ENCODE measurements at regions not wholly inside any gene's neighbourhood (a gene's known extent, or its start where the extent isn't known, plus 50 kb on each side); places are given as distances from the start of the nearest gene placed in this dataset.

DNA sequence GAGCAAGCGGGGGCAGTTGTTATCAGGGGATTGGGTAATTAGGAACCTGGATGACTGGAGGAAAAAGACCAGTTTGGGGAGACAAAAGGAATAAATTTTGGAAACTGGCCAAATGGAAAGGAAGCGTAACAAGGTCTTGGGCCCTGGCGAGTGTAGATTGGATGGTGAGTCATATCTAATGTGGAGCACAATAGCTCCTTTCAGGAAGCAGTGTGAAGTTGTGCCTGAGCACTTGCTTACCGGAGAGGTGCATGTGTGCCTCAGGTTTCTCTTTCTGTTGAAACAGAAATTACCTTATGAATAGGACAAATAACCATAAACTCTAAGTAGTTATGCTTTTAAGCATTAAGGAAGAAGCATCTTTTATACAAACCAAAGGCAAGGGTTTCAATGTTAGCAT, 176.4 kb downstream of the KIF4B start:
- TF ChIP-seq, protein P1, sequence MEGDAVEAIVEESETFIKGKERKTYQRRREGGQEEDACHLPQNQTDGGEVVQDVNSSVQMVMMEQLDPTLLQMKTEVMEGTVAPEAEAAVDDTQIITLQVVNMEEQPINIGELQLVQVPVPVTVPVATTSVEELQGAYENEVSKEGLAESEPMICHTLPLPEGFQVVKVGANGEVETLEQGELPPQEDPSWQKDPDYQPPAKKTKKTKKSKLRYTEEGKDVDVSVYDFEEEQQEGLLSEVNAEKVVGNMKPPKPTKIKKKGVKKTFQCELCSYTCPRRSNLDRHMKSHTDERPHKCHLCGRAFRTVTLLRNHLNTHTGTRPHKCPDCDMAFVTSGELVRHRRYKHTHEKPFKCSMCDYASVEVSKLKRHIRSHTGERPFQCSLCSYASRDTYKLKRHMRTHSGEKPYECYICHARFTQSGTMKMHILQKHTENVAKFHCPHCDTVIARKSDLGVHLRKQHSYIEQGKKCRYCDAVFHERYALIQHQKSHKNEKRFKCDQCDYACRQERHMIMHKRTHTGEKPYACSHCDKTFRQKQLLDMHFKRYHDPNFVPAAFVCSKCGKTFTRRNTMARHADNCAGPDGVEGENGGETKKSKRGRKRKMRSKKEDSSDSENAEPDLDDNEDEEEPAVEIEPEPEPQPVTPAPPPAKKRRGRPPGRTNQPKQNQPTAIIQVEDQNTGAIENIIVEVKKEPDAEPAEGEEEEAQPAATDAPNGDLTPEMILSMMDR (IDR thresholded peaks at IDR 0.05), result no peak
- no peak for TF ChIP-seq POLR2A (IDR thresholded peaks at IDR 0.05)
